HepG2 (cell line): ENCODE measurements at regions not wholly inside any gene's neighbourhood (a gene's known extent, or its start where the extent isn't known, plus 50 kb on each side); places are given as distances from the start of the nearest gene placed in this dataset.

ENCODE experiments used
- ATAC-seq: fragments of 200-7000 bp; cut with Tn5 transposase; 3 replicates; pipeline ENCODE4 v1.9.1; 2020; ENCODE audit warnings: mild to moderate bottlenecking, moderate library complexity
- BruUV-seq: library from RNA; stranded (reverse); fragments of 400-500 nt; replicated peaks from 2 replicates; lab custom pipeline; 2021; lab: Mats Ljungman, UMichigan
- CTCF ChIA-PET: fragments of 300-600 bp; formaldehyde crosslinking; extraction: SDS; loops from one replicate; lab custom pipeline; 2021; ENCODE audit warnings: low total read pairs, inconsistent platforms, low intra/inter-chr PET ratio; lab: Yijun Ruan, JAX
- POLR2A ChIA-PET: fragments of 350-600 bp; sonication (Branson Sonifier 250); formaldehyde crosslinking; loops from one replicate; lab custom pipeline; 2020; ENCODE audit warnings: antibody characterized with exemption, inconsistent platforms; lab: Yijun Ruan, JAX
- DNase-seq: peaks from one replicate; pipeline ENCODE4 v3.0.0-alpha.2; 2015; ENCODE audit warnings: low spot score
- FAIRE-seq: peaks from 3 replicates; lab custom pipeline; 2011; peaks lifted over from hg19 to GRCh38; lab: Jason Lieb, UNC
- H2AFZ ChIP-seq: one replicate; pipeline ENCODE4 v1.6.1; 2011; ENCODE audit warnings: low read length, inconsistent platforms
- H3K27ac ChIP-seq: fragments of 300-600 bp; 3 replicates; pipeline ENCODE4 v1.8.0; 2011; ENCODE audit warnings: mixed run types, mild to moderate bottlenecking, mixed read lengths, low read length, inconsistent platforms; ENCODE audit not compliant: insufficient read depth; ENCODE audit errors: extremely low read length
- H3K27me3 ChIP-seq, 2 experiments: fragments of 200-600 bp in 1 of 2; 2 replicates in 1 of 2; 3 replicates in 1 of 2; pipeline versions ENCODE4 v1.6.0 to v1.8.0; 2011; ENCODE audit warnings: low read length in 2 of 2, mild to moderate bottlenecking in 2 of 2, moderate library complexity in 2 of 2, inconsistent platforms in 1 of 2; ENCODE audit not compliant: insufficient read depth in 2 of 2, control insufficient read depth in 1 of 2
- H3K36me3 ChIP-seq, 2 experiments: fragments of 200-600 bp in 1 of 2; replicated peaks in 1 of 2; 2 replicates in 1 of 2; 3 replicates in 1 of 2; pipeline versions ENCODE4 v1.5.1 to v1.8.0; 2011; ENCODE audit warnings: low read length in 2 of 2, inconsistent platforms in 1 of 2; ENCODE audit not compliant: insufficient read depth in 2 of 2, control insufficient read depth in 1 of 2
- H3K4me1 ChIP-seq: 2 replicates; pipeline ENCODE4 v1.5.1; 2012; ENCODE audit warnings: low read length, inconsistent platforms; ENCODE audit not compliant: insufficient read depth
- H3K4me2 ChIP-seq: 2 replicates; pipeline ENCODE4 v1.6.0; 2011; ENCODE audit warnings: low read depth, low read length, inconsistent platforms
- H3K4me3 ChIP-seq, 3 experiments: fragments of 200-600 bp in 1 of 3; sonication (generic), shearing (Covaris generic) in 1 of 3; replicated peaks in 1 of 3; 2 replicates each; pipeline ENCODE4 v1.5.1; 2011 to 2016; ENCODE audit warnings: low read length in 3 of 3, inconsistent platforms in 2 of 3, low read depth in 2 of 3, mild to moderate bottlenecking in 2 of 3, control low read depth in 1 of 3, mixed read lengths in 1 of 3; ENCODE audit not compliant: insufficient read depth in 1 of 3
- H3K79me2 ChIP-seq: one replicate; pipeline ENCODE4 v1.6.1; 2011; ENCODE audit warnings: low read length, inconsistent platforms; ENCODE audit not compliant: insufficient read depth
- H3K9ac ChIP-seq: 2 replicates; pipeline ENCODE4 v1.6.0; 2011; ENCODE audit warnings: mild to moderate bottlenecking, low read depth, low read length, inconsistent platforms; ENCODE audit not compliant: insufficient read depth
- H3K9me3 ChIP-seq: 2 replicates; pipeline ENCODE4 v1.5.1; 2012; ENCODE audit warnings: mild to moderate bottlenecking, low read length
- H4K20me1 ChIP-seq: 2 replicates; pipeline ENCODE4 v1.6.0; 2011; ENCODE audit warnings: inconsistent platforms, mild to moderate bottlenecking, low read length, moderate library complexity; ENCODE audit not compliant: insufficient read depth
- ESRRA ChIP-seq: sonication (generic); formaldehyde crosslinking; IDR thresholded peaks from 2 replicates; pipeline ENCODE4 v1.5.1; 2020; ENCODE audit warnings: mild to moderate bottlenecking, low read depth, missing genetic modification reagents
- JUN ChIP-seq: sonication (generic); formaldehyde crosslinking; IDR thresholded peaks from 2 replicates; pipeline ENCODE4 v1.4.0; 2020; ENCODE audit warnings: mild to moderate bottlenecking, missing genetic modification reagents
- KDM4B ChIP-seq: sonication (generic); formaldehyde crosslinking; IDR thresholded peaks from 2 replicates; pipeline ENCODE4 v1.4.0; 2020; ENCODE audit warnings: missing genetic modification reagents
- MIER3 ChIP-seq: IDR thresholded peaks from 2 replicates; pipeline ENCODE4 v1.6.1; 2016; ENCODE audit warnings: missing compliant biosample characterization, borderline replicate concordance
- RBM39 ChIP-seq: fragments of 200-400 bp; formaldehyde crosslinking; IDR thresholded peaks from one replicate; pipeline ENCODE4 v1.6.1; 2018; ENCODE audit warnings: antibody characterized with exemption, mild to moderate bottlenecking, low read depth, low read length; ENCODE audit not compliant: poor library complexity, severe bottlenecking
- RXRA ChIP-seq: sonication (generic); formaldehyde crosslinking; IDR thresholded peaks from 2 replicates; pipeline ENCODE4 v1.5.1; 2020; ENCODE audit warnings: missing genetic modification reagents
- SKI ChIP-seq: fragments of 450-650 bp; IDR thresholded peaks from one replicate; pipeline ENCODE4 v1.6.1; 2018; ENCODE audit warnings: mild to moderate bottlenecking; ENCODE audit not compliant: partially characterized antibody
- SOX6 ChIP-seq, 2 experiments: fragments of 450-650 bp in 1 of 2; sonication (generic) in 1 of 2; formaldehyde crosslinking in 1 of 2; IDR thresholded peaks; 2 replicates each; pipeline versions ENCODE4 v1.4.0 to v1.6.1; 2017 to 2020; ENCODE audit warnings: antibody characterized with exemption in 1 of 2, mild to moderate bottlenecking in 1 of 2, missing genetic modification reagents in 1 of 2
- SRSF4 ChIP-seq: fragments of 200-400 bp; formaldehyde crosslinking; IDR thresholded peaks from one replicate; pipeline ENCODE4 v1.6.1; 2018; ENCODE audit warnings: mild to moderate bottlenecking, low read depth, low read length, moderate library complexity; ENCODE audit not compliant: poor library complexity, severe bottlenecking
- TBL1XR1 ChIP-seq: fragments of 150-350 bp; IDR thresholded peaks from 2 replicates; pipeline ENCODE4 v1.6.1; 2014; ENCODE audit warnings: borderline replicate concordance, low read length; ENCODE audit not compliant: partially characterized antibody
- ZC3H4 ChIP-seq: sonication (generic); formaldehyde crosslinking; IDR thresholded peaks from 2 replicates; pipeline ENCODE4 v1.4.0; 2020; ENCODE audit warnings: missing genetic modification reagents, borderline replicate concordance
- ZMYM2 ChIP-seq: sonication (generic); formaldehyde crosslinking; IDR thresholded peaks from 2 replicates; pipeline ENCODE4 v1.8.0; 2022; ENCODE audit warnings: mild to moderate bottlenecking, missing genetic modification reagents
- ZNF143 ChIP-seq: sonication (generic); formaldehyde crosslinking; IDR thresholded peaks from 2 replicates; pipeline ENCODE4 v1.4.0; 2020; ENCODE audit warnings: missing genetic modification reagents
- ZNF274 ChIP-seq: sonication (generic); formaldehyde crosslinking; IDR thresholded peaks from 2 replicates; pipeline ENCODE4 v1.5.1; 2020; ENCODE audit warnings: mild to moderate bottlenecking, missing genetic modification reagents
- ZNF549 ChIP-seq: sonication (generic); formaldehyde crosslinking; IDR thresholded peaks from 2 replicates; pipeline ENCODE4 v1.5.0; 2020; ENCODE audit warnings: missing genetic modification reagents
- WGBS: methylation state at CpG from one replicate; pipeline ENCODE4 v1.1.6; 2017; ENCODE audit warnings: low lambda C conversion rate; 5-methylcytosine and 5-hydroxymethylcytosine counted together
- in situ Hi-C: cut with HindIII; loops from 2 replicates; pipeline ENCODE4 v1.10.0; 2017; ENCODE audit warnings: low pct_unique_long_range_greater_than_20kb; ENCODE audit not compliant: extremely low pct_ligation_motif_present
- intact Hi-C: fragments of 100-400 bp; cut with micrococcal nuclease; formaldehyde crosslinking; loops from one replicate; pipeline ENCODE4 v1.10.0; 2022; ENCODE audit not compliant: unreplicated experiment
- TF ChIP-seq, protein P1 (sequence below): sonication (generic); formaldehyde crosslinking; IDR thresholded peaks from 2 replicates; pipeline ENCODE4 v1.5.0; 2020; ENCODE audit warnings: missing genetic modification reagents
- TF ChIP-seq, protein P2 (sequence below): sonication (generic); formaldehyde crosslinking; IDR thresholded peaks from 2 replicates; pipeline ENCODE4 v1.5.0; 2020; ENCODE audit warnings: missing genetic modification reagents
- TF ChIP-seq, protein P3 (sequence below): IDR thresholded peaks from 2 replicates; pipeline ENCODE4 v1.6.1; 2016; ENCODE audit warnings: missing compliant biosample characterization, missing genetic modification reagents, borderline replicate concordance

DNA sequence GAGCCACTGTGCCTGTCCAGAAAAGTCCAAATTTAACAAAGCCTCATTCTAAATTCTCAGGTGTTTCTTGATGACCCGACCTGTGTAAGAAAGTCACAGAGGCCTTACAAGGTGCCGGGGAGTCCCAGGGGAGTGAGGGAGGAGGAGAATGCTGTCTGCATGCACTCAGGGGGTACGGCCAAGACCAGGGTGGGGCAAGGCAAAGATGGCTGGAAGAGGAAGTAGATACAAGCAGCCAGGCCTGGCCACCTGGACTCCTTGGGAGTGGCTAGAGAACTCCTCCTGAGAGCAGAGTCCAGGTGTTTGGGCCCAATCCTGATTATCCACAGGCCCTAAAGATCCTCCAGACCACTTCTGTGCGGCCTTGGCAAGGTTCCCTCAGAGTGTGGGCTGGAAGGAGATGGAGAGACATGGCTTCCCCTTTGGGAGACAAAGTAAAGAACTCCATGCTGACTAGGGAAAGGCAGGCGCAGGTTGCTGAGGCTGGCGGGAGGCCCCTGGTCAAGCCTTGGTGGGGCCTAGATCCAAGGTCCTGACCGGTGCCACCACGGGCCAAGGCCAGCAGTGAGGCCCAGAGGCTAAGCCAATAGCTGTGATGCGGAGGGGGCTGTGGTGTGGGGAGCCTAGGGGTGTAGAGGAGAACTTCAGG lies 74.7 kb downstream of the COPS8 start:
- TF ChIP-seq SRSF4 (no peak), KDM4B (CRISPR knock-in tag) (no peak), ZNF549 (no peak), ZNF274 (CRISPR knock-in tag) (no peak), ZNF143 (CRISPR knock-in tag) (no peak), MIER3 (CRISPR knock-in tag) (no peak), RBM39 (no peak), ESRRA (CRISPR knock-in tag) (no peak), SOX6 (IDR thresholded peaks at IDR 0.05) (no peak), SOX6 (CRISPR knock-in tag; IDR thresholded peaks at IDR 0.05) (no peak), SKI (no peak), ZC3H4 (CRISPR knock-in tag) (no peak), JUN (CRISPR knock-in tag) (no peak), ZMYM2 (no peak), RXRA (CRISPR knock-in tag) (no peak), TBL1XR1 (no peak)
- TF ChIP-seq, protein P1, sequence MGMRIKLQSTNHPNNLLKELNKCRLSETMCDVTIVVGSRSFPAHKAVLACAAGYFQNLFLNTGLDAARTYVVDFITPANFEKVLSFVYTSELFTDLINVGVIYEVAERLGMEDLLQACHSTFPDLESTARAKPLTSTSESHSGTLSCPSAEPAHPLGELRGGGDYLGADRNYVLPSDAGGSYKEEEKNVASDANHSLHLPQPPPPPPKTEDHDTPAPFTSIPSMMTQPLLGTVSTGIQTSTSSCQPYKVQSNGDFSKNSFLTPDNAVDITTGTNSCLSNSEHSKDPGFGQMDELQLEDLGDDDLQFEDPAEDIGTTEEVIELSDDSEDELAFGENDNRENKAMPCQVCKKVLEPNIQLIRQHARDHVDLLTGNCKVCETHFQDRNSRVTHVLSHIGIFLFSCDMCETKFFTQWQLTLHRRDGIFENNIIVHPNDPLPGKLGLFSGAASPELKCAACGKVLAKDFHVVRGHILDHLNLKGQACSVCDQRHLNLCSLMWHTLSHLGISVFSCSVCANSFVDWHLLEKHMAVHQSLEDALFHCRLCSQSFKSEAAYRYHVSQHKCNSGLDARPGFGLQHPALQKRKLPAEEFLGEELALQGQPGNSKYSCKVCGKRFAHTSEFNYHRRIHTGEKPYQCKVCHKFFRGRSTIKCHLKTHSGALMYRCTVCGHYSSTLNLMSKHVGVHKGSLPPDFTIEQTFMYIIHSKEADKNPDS = no peak
- TF ChIP-seq, protein P2, sequence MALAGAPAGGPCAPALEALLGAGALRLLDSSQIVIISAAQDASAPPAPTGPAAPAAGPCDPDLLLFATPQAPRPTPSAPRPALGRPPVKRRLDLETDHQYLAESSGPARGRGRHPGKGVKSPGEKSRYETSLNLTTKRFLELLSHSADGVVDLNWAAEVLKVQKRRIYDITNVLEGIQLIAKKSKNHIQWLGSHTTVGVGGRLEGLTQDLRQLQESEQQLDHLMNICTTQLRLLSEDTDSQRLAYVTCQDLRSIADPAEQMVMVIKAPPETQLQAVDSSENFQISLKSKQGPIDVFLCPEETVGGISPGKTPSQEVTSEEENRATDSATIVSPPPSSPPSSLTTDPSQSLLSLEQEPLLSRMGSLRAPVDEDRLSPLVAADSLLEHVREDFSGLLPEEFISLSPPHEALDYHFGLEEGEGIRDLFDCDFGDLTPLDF (CRISPR knock-in tag) = no peak
- TF ChIP-seq, protein P3, sequence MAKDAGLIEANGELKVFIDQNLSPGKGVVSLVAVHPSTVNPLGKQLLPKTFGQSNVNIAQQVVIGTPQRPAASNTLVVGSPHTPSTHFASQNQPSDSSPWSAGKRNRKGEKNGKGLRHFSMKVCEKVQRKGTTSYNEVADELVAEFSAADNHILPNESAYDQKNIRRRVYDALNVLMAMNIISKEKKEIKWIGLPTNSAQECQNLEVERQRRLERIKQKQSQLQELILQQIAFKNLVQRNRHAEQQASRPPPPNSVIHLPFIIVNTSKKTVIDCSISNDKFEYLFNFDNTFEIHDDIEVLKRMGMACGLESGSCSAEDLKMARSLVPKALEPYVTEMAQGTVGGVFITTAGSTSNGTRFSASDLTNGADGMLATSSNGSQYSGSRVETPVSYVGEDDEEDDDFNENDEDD (CRISPR knock-in tag) = no peak
- Histone ChIP-seq H3K9ac (no peak overlapping the region), H3K27ac (no peak overlapping the region), H3K9me3 (no peaks in the 10 kb centered on the region), H3K4me3 (no peak overlapping the region), H3K27me3 (peaks cover 1 to 14% of the 10 kb centered on the region in 2 experiments; a peak in 2 of 5 replicates), H3K4me2 (no peak overlapping the region), H2AFZ (no peak overlapping the region), H3K4me1 (no peaks in the 10 kb centered on the region), H3K36me3 (no peaks in the 10 kb centered on the region), H4K20me1 (no peaks in the 10 kb centered on the region), H3K79me2 (no peaks in the 10 kb centered on the region)
- POLR2A ChIA-PET = no interaction called here
- no peak; the same call in 2 of the 3 replicates for ATAC-seq
- intact Hi-C loops (no loop called here), in situ Hi-C loops (no loop called here)
- 19% methylated on average over 9 of the region's 9 CpGs for WGBS
- no peak for FAIRE-seq
- DNase-seq = no peak
- CTCF ChIA-PET = no interaction called here
- BruUV-seq = no TSS peak
